GM18909 (cell line): ENCODE measurements at regions not wholly inside any gene's neighbourhood (a gene's known extent, or its start where the extent isn't known, plus 50 kb on each side); places are given as distances from the start of the nearest gene placed in this dataset.
A peak's percentile ranks its signal among the peaks of the same experiment; 100 is the strongest.

Source experiments
- ATAC-seq: cut with Tn5 transposase; IDR thresholded peaks from one replicate; pipeline ENCODE4 v1.9.1; 2021; ENCODE audit warnings: mild to moderate bottlenecking; ENCODE audit not compliant: unreplicated experiment, poor library complexity

DNA sequence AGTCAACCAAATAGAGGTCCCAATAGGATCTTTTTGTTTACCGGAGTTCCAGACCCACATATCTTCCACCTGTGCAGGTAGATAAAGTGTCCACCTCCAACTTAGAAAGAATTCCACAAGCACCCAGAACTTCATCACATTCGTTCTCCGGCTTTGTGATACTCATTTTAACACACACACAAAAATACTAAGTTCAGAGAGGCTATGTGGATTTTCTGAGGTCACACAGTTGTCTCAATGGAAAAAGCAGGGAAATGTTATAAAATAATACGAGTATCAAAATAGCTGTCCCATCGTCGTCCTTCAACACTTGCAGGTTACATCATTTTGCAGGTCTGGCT, 137.5 kb downstream of the TMCO5A start:
- ATAC-seq = no peak

DNA sequence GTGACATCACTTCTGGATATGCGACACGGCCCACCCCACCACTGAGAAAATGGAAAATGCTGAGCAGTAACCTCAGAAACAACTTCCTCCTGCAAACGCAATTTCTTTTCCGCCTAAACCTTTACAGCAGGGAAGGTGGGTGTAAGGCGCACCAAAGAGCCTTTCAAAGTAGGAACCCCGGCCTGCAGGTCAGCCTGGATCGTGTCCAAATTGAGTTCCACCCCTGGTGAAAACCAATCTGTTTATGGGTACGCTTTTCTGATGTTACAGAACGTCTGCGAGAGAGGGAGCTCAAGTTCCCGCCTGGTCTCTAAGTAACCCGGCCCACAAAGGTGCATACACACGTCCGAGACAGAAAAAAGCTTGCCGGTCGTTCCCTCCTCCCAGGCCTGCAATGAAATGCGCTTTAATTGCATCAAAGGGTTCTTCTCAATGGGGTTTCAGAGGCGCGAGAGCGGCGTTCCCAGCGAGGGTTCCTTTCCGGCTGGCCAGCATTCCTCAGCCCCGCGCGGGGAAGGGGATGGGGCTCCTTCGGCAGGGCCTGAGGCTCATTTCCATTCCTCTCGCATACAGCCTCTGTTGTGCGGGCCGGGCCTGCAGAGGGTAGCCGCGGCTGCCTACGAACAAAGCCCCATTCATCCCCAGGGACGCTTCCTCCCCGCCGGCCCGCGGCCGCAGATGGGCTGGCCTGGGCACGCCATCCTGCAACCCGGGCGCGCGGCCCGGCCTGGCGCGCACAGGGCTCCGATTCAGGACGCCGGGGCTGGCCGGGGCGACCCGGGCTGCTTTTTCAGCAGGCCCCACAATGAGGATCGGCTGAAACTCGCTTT, 138.1 kb downstream of the TMCO5A start:
- ATAC-seq = peak; percentile 69

DNA sequence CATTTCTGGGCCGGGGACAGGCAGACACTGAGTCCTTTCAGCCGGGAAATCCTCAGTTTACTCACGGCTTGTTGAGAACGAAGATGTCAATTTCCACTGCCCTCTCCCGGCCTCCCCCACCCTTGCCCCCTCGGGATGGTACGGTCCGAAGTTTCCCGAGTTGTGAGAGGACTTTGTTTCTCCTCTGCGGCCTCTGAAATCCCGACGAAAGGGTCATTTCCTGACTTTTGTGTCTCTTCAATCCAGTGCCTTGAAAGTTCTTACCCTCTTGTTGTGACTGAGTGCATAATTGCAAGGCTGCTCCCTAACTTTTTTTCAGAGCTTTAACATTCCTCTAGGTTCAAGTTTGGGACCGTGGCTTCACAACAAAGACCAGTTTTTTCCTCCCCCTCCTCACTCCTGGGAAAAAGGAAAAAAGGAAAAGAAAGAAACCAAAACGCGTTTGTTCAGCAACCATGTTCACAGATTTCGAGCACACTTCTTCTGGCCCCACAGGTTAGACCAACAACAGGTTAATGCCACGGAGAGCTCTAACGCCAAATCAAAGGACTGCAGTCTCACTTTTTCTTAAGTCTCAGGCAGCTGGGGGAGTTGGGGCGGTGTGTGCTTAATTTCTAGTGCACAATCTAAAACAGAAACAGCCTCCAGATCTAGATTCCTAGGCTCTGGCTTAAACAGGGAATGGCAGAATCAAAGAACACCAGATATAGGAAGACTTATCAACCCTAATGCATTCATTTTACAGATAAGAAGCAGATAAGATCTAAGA, 138.9 kb downstream of the TMCO5A start:
- ATAC-seq = no peak

DNA sequence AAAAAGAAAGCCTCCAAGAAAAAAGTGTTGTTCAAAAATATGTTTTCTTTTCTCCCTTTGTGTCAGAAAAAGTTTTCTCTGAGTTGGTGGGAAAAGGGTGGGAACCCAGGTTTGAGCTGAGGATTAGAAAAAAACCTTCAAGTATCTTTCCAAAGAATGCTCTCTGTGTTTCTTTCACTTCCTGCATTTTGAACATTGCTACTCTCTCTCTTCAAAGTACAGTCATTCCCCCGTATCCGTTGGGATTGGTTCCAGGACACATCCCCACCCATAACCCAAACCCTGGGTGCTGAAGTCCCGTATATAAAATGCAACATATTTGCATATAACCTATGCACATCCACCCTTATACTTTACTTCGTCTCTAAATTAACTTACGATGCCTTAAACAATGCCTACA, 139.6 kb downstream of the TMCO5A start:
- ATAC-seq = no peak

DNA sequence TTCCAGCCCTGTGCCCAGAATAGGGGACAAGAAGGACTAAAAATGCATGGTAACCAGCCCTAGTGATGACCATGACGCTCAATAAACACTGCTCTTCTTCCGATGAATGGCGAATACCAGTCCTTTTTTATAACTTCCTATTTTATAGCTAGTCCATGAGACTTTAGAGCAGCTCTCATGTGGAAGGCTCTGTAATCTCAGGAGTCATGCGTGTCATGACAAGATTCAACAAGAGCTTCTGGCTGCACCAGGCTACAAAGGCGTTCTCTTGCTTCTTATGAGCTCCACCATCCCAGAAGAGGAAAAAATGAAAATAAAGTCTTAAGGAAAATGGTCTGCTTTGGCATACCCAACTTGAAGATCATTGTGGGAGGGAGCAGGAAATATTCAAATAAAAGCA, 141.0 kb downstream of the TMCO5A start:
- no peak for ATAC-seq

DNA sequence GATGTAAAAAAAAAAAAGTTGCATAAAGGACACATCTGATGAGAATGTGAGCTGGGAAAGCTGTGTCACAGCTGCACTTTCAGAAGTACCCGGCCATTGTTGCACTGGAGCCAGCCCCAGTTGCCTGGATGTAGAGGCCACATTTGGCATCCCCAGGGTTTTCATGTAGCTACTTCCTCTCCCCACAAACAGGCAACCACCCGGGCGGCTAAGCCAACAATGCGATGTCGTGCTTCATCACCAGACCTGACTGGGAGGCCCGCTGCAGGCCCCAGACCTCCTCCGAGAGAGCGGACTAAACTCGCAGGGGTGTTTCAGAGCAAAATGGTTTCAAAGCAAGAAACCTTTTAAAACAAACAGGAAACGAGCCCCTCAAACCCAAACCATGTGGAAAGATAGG, 142.3 kb downstream of the TMCO5A start:
- peak; percentile 51 for ATAC-seq

DNA sequence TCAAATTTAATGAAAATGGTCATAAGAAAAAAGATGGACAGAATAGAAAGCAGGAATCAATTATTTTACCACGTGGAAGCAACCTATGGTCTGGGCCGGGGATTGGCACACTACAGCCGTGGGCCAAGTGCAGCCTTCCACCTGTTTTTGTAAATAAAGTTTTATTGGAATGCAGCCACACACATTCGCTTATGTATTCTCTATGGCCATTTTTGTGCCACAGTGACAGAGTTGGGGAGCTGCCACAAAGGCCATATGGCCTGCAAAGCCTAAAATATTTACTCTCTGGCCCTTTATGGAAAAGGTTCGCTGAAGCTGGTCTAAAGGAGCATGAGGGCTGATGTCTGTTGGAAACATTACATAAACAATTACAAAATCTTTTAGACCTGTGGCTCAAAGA, 144.8 kb downstream of the TMCO5A start:
- no peak for ATAC-seq

DNA sequence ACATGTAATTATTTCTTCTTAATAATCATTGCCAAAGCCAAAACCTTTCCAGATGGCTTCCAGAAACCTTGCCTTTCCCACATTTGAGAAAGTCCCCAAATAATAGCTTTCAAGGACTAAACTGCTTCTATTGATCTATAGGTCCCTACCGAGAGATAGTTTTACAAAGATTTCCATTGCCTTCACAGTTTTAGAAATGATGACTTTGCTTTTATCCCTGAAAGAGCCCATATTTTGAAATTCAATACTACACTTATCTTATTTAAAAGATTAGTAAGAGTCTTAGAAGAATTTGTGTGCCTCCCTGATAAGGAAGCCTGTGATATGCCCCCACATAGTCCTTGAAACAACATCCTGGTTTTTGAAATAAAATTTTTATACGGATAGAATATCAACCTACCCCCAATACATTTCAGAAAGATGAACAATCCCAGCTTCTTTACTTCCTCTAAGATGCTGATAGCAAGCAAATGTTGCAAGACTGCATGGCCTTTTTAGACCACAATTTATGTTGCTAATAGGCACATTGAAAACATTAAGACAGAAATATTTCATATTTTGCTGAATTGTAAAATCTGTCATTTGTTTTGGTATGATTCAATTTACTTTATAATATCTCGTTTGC, 146.3 kb downstream of the TMCO5A start:
- ATAC-seq = no peak

DNA sequence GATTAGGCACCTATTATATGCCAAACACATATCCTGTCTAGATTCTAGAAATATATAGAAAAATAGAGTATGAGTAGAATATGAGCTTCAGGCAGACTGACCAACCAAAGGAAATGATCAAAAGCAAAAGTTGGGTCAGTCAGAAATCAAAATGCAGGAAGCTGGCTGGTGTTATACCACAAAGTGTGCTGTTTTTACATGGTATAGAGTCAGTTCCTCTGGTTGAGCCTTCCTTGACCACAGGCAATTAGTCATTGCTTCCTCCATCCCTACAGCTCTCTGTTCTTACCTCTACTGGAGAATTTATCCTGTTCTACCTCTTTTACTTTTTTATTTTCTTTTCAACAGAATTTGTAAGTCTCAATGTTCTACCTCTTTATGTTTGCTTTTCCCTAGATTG, 149.8 kb downstream of the TMCO5A start:
- peak; percentile 68 for ATAC-seq

DNA sequence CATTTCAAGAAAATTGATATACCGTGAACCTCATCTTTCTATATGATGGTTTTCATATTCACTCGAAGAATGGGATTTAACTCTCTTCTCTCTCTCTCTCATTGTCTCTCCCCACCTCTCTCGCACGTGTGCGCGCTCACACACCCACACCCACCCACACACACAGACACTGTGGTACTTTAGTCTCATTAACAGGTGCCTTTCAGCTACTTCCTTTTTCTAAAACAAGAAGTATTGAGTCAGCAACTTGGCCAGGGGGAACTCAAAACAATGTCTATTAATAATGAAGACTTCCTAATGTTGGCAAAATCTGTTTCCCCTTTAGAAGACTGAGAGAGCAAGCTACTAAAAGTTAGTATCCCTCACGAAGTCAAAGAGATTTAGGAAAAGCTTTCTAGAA, 150.7 kb downstream of the TMCO5A start:
- peak; percentile 86 for ATAC-seq

DNA sequence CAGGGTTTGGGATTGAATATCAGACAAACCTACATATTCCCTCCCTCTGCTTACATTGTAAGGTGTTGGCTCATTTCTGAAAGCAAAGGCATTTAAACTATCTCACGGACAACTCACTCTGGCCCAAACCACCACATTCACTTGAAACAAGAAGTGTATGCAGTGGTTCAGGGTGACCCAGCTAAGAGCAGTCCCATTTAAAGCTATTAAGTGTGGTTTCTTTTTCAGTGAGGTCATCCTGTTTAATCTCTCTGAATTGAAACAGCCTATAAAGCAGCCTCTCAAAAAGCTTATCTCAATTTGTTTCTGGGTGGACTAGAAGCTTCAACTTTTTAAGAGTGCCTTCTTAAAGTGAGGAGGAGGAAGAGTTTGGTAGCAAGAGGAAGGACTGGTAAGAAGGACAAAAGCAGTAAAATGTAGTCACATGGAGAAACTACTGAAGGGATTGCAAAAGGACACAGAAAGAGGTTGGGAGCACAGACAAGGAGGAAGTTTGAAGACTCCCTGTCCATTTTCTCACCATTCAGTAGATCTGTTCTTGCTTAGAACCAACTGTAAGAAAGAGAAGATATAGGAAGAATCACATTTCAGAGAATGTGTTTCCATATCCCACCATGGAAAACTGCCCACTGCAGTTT, 151.6 kb downstream of the TMCO5A start:
- peak; percentile 51 for ATAC-seq

DNA sequence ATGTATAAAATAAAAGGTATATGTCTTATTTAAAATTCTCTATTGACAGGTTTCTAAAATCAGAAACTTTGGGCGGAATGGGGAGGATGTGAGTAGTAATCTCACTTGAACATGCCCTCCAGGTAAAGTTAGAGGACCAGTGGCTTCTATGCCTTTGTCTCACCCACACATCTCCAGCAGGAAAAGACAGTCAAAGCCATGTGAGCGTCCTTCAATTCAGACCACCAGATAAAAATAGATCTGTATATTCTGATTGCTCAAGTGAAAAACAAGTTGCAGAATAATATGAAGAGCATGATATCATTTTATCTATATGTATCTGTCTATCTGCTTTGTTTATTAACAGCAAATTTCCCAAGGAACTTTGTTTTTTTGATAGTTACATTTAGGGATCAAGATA, 152.2 kb downstream of the TMCO5A start:
- no peak for ATAC-seq

DNA sequence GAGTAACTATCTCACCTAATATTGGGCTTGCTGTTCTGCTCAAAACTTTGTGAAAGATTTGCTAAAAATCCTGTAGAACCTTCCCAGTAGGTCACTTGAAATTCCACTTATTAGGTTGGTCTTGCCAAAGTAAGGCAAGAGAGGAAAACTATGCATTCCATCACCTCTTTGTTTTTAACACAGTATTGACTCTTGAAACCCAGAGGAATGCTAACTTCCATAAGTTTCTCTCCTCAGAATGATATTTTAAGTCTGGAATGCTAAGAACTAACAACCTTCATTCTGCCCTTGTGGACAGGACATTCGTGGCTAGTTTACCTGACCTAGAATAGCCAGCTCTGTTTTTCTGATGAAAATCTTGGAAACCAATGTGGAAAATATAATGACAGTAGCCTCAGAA, 154.5 kb downstream of the TMCO5A start:
- no peak for ATAC-seq

DNA sequence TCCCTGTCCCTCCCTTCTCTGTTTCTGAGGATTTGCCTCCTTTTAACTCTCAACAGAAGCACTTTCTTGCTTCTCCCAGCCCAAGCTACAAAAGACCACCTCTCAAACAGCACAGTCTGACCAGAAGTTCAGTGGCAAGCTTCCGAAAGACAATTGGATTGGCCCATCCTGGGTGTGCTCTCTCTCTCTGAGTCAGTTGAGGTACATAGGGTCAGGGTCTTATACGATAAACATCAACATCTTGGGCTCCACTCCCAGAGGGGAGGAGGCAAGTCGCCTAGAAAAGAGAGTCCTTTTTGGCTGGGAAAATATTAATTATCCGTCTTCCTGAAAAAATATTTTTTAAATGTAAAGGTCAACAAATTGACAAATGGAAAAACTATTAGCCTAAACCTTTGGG, 155.8 kb downstream of the TMCO5A start:
- no peak for ATAC-seq

DNA sequence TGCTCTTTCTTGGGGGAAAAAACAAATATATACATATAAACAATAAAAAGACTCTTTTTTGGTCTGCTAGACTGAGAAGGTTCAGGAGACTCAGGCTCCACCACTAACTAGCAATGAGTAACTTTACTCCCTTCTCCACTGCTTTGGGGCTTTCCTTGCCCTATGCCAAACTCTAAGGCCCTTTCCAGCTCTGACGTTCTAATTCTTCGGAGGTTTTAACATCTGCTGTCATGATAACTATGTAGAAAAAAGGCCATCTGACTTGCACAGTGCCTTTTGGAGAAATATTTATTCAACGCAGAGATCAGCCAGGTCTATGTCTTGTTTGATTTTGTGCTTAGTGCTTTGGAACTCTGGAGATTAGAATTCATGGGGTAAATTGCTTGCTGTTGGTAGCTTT, 156.2 kb downstream of the TMCO5A start:
- no peak for ATAC-seq

DNA sequence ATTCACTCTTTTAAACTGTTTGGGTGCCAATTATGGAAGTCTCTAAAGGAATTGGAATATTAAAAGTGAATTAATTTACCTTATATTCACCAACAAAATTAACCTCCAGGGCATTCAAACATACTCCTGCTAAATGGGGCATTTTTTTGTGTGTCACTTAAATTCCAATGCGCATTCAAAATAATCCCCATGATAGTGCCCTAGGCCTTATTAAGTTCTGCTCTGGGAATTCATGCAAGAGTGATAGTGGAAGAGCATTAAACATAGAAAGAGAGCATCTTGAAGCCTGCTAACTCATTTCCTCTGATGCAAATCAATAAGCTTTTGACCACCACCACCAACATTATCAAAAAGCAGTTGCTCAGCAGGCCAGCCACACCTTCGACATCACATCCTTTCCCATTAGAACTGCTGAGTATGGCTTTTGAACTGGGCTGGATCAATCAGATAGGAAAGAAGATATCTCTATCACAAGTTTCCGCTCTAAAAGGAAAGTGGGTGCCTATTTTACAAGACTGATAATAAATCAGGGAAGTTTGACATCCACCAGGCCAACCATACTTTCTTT, 156.7 kb downstream of the TMCO5A start:
- ATAC-seq = no peak

DNA sequence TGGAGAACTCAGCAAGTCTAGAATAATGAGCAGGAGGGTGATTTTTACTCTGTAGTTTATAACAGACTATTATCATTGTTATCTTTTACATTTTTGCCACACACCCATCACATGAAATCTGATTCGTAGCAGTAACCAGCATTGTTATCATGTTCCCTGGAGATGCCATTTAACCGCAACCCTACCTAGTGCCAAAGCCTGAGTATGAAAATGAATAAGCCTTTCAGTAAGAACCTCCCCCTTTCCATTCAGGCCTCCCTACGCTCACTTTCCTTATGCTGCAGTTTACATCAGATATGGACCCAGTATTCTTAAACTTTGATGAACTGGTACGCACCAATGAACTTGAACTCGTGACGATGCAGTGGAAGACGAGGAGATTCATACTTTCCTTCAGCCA, 158.7 kb upstream of the SPRED1 start:
- ATAC-seq = no peak

DNA sequence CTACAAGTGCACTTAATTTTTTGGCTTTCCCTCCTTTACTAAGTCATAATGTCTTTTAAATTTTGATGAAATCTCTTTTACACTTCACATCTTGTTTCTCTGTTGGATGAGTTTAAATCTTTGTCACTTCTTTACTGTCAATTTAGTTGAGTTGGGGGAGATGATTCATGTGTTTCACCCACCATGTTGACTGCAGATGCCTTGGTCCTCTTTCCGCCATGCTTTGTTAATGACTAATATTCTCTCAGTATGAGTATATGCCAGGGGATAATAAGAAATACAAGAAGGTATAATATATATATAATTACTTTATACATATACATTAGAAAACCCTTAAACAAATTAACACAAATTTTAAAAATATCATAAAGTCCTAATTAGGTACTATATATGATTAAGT, 149.7 kb upstream of the SPRED1 start:
- no peak for ATAC-seq

DNA sequence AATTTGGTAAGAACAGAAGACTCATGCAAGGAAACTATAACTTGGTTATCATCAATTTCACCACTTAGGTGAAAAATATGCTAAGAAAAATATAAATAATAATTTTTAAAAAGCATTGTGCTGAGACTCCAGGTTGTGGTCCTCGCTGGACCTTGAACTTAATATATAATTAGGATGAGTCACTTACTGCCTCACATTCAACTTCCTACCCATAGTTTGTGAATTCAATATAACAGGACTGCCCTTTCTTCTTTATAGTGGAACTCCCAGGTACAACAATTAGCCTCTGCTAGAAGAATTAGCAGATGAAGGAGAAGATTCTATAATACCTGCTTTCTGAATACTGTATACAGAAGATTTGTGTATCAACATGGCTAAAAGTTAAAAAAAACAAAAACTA, 149.1 kb upstream of the SPRED1 start:
- no peak for ATAC-seq

DNA sequence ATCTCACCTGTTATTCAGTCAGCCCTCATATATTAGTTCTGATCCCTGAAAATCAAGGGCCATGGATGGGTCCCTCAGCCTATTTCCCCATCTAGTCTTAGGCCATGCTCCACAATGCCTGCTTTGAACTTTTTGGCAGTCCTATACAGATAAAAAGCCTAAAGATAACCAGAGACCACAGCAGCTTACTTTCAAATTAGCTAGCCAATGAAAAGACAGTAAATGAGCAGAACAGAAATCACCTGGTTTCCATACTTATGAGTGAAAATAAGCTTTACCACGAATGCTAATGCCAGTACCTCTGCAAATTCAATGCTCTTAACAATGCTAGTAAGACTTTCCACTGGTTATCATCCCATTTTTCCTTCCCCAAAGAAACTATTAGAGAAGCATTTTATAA, 141.6 kb upstream of the SPRED1 start:
- ATAC-seq = no peak

DNA sequence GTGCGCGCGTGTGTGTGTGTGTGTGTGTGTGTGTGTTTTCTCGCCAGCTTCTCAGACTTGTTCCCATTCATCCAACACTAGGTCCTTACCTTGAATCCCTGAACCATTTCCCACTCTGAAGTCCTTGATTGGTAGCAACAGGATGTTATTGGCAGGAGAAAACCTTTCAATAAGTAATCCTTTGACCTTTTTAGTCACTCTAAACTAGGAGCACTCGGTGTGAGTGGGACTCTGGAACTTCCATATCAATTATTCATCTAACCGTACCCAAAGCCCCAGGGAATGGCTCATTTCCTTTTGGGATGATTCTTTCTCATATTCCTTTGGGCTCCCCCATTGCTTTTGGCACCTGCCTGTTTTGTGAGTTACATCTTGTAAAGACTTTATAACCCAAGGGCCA, 140.2 kb upstream of the SPRED1 start:
- no peak for ATAC-seq
